CD4-positive, alpha-beta T cell (primary cell): ENCODE measurements at regions not wholly inside any gene's neighbourhood (a gene's known extent, or its start where the extent isn't known, plus 50 kb on each side); places are given as distances from the start of the nearest gene placed in this dataset.

Experiments used
- ATAC-seq: fragments of 200-7000 bp; cut with Tn5 transposase; one replicate; pipeline ENCODE4 v1.10.0; 2022; ENCODE audit warnings: mild to moderate bottlenecking; ENCODE audit not compliant: poor library complexity
- CTCF ChIA-PET: fragments of 350-600 bp; sonication (Branson Sonifier 250); formaldehyde crosslinking; loops from one replicate; lab custom pipeline; 2021; ENCODE audit warnings: antibody characterized with exemption, inconsistent platforms; lab: Charles Lee
- POLR2A ChIA-PET: fragments of 350-600 bp; sonication (Branson Sonifier 250); formaldehyde crosslinking; loops from one replicate; lab custom pipeline; 2021; ENCODE audit warnings: antibody characterized with exemption, inconsistent platforms; lab: Charles Lee
- DNase-seq, 14 experiments: peaks; one replicate each; pipeline ENCODE4 v3.0.0-alpha.2; 2013 to 2020; ENCODE audit warnings: mixed read lengths in 2 of 14
- H3K27ac ChIP-seq, 2 donors: one replicate each; pipeline versions ENCODE4 v1.5.1 to v1.7.0; 2013; ENCODE audit warnings: low read length in 2 of 2, low read depth in 1 of 2, mild to moderate bottlenecking in 1 of 2
- H3K27me3 ChIP-seq, 2 experiments: 1 replicate in 1 of 2; 2 replicates in 1 of 2; pipeline versions ENCODE4 v1.6.1 to v1.7.0; 2013; ENCODE audit warnings: low read length in 2 of 2, control low read depth in 1 of 2, mild to moderate bottlenecking in 1 of 2, moderate library complexity in 1 of 2; ENCODE audit not compliant: insufficient read depth in 2 of 2, control insufficient read depth in 1 of 2
- H3K36me3 ChIP-seq: one replicate; pipeline ENCODE4 v1.6.1; 2013; ENCODE audit warnings: low read length, control low read depth; ENCODE audit not compliant: insufficient read depth
- H3K4me1 ChIP-seq: one replicate; pipeline ENCODE4 v1.6.1; 2013; ENCODE audit warnings: low read length, control low read depth; ENCODE audit not compliant: insufficient read depth
- H3K4me3 ChIP-seq: one replicate; pipeline ENCODE4 v1.5.1; 2013; ENCODE audit warnings: mild to moderate bottlenecking, low read length, moderate library complexity
- H3K9me3 ChIP-seq, 2 experiments: 1 replicate in 1 of 2; 2 replicates in 1 of 2; pipeline versions ENCODE4 v1.6.1 to v1.7.0; 2013; ENCODE audit warnings: low read length in 2 of 2, mild to moderate bottlenecking in 2 of 2, control low read depth in 1 of 2, moderate library complexity in 1 of 2; ENCODE audit not compliant: control insufficient read depth in 1 of 2, insufficient read depth in 1 of 2
- H3K27ac Mint-ChIP-seq: one replicate; pipeline ENCODE4 v1.8.0; 2020; ENCODE audit warnings: mixed read lengths
- H3K27me3 Mint-ChIP-seq: one replicate; pipeline ENCODE4 v1.8.0; 2021; ENCODE audit warnings: mixed read lengths
- H3K36me3 Mint-ChIP-seq: one replicate; pipeline ENCODE4 v1.8.0; 2021; ENCODE audit warnings: low read depth, mixed read lengths
- H3K4me1 Mint-ChIP-seq: one replicate; pipeline ENCODE4 v1.8.0; 2021; ENCODE audit warnings: low read depth, mixed read lengths
- H3K4me3 Mint-ChIP-seq: one replicate; pipeline ENCODE4 v1.8.0; 2020; ENCODE audit warnings: mild to moderate bottlenecking, mixed read lengths
- H3K9me3 Mint-ChIP-seq: one replicate; pipeline ENCODE4 v1.8.0; 2020; ENCODE audit warnings: mixed read lengths
- intact Hi-C, 2 experiments: fragments of 100-400 bp; cut with DNase I in 1 of 2; cut with micrococcal nuclease in 1 of 2; formaldehyde crosslinking; loops; one replicate each; pipeline versions ENCODE4 v1.15.1 to v1.9.0; 2023 to 2025; cut with DNase I, micrococcal nuclease
- TF ChIP-seq, protein P1 (sequence below): fragments of 200-600 bp; IDR thresholded peaks from one replicate; pipeline ENCODE4 v1.8.0; 2022; ENCODE audit warnings: antibody characterized with exemption, mild to moderate bottlenecking

DNA sequence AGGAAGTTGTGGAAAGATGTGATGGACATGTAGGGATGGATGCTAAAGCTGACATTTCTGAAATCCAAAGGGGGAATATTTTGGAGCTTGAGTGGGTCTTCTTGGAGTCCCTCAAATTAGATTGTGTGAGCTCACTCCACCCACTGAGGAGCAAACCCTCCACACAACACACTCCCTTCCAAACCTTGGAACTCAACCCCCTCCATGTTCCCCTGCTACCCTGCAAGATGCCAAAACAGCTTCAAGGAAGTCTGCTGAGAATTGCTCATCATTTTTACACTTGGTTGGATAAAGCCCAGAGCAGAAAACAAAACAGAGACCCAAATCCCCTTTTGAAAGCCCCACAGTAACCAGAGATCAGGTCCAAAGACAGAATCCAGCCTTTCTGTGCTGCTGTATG is 103.3 kb upstream of the ERCC4 start:
- intact Hi-C loops, result no loop called here
- CTCF ChIA-PET, result no interaction called here
- no peak overlapping the region for H3K27ac Mint-ChIP-seq
- H3K4me3 ChIP-seq, result no peak overlapping the region
- no peak for ATAC-seq
- H3K27me3 ChIP-seq, result no peaks in the 10 kb centered on the region
- H3K27me3 Mint-ChIP-seq, result peaks cover 20% of the 10 kb centered on the region
- no peaks in the 10 kb centered on the region for H3K4me1 Mint-ChIP-seq
- H3K9me3 ChIP-seq, result no peaks in the 10 kb centered on the region
- POLR2A ChIA-PET, result no interaction called here
- H3K36me3 ChIP-seq, result no peaks in the 10 kb centered on the region
- H3K9me3 Mint-ChIP-seq, result peaks cover 2% of the 10 kb centered on the region
- DNase-seq, result no peak
- TF ChIP-seq, protein P1, sequence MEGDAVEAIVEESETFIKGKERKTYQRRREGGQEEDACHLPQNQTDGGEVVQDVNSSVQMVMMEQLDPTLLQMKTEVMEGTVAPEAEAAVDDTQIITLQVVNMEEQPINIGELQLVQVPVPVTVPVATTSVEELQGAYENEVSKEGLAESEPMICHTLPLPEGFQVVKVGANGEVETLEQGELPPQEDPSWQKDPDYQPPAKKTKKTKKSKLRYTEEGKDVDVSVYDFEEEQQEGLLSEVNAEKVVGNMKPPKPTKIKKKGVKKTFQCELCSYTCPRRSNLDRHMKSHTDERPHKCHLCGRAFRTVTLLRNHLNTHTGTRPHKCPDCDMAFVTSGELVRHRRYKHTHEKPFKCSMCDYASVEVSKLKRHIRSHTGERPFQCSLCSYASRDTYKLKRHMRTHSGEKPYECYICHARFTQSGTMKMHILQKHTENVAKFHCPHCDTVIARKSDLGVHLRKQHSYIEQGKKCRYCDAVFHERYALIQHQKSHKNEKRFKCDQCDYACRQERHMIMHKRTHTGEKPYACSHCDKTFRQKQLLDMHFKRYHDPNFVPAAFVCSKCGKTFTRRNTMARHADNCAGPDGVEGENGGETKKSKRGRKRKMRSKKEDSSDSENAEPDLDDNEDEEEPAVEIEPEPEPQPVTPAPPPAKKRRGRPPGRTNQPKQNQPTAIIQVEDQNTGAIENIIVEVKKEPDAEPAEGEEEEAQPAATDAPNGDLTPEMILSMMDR, result no peak
- no peaks in the 10 kb centered on the region for H3K36me3 Mint-ChIP-seq
- no peak overlapping the region for H3K4me3 Mint-ChIP-seq
- H3K4me1 ChIP-seq, result no peaks in the 10 kb centered on the region
- no peak overlapping the region for H3K27ac ChIP-seq

DNA sequence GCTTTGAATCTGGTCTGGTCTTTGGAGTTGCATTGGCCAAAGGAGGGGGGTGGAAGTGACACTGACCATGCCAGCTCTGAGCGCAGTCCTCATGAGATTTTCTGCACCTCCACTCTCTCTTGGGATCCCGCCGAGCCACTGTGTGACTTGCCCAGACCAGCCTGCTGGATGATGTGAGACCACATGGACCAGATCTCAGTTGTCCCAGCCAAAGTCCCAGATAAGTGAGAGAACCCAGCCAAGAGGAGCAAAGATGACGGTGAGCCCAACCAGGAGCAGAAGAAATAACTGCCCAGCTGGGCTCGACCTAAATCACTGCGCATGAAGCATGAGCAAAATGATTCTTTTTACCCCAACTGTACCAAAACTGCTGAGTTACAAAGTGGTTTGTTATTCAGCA is 96.5 kb upstream of the ERCC4 start:
- H3K4me3 Mint-ChIP-seq, result no peak overlapping the region
- H3K27ac Mint-ChIP-seq, result no peak overlapping the region
- H3K36me3 ChIP-seq, result no peaks in the 10 kb centered on the region
- H3K27ac ChIP-seq, result no peak overlapping the region
- H3K9me3 ChIP-seq, result no peaks in the 10 kb centered on the region
- ChIA-PET CTCF (no interaction called here), POLR2A (no interaction called here)
- TF ChIP-seq, protein P1, result no peak
- H3K27me3 Mint-ChIP-seq, result peaks cover 16% of the 10 kb centered on the region
- ATAC-seq, result no peak
- no peak for DNase-seq
- H3K9me3 Mint-ChIP-seq, result no peaks in the 10 kb centered on the region
- no peaks in the 10 kb centered on the region for H3K36me3 Mint-ChIP-seq
- H3K27me3 ChIP-seq, result no peaks in the 10 kb centered on the region
- H3K4me1 Mint-ChIP-seq, result no peaks in the 10 kb centered on the region
- intact Hi-C loops, result no loop called here
- no peak overlapping the region for H3K4me3 ChIP-seq
- no peaks in the 10 kb centered on the region for H3K4me1 ChIP-seq

DNA sequence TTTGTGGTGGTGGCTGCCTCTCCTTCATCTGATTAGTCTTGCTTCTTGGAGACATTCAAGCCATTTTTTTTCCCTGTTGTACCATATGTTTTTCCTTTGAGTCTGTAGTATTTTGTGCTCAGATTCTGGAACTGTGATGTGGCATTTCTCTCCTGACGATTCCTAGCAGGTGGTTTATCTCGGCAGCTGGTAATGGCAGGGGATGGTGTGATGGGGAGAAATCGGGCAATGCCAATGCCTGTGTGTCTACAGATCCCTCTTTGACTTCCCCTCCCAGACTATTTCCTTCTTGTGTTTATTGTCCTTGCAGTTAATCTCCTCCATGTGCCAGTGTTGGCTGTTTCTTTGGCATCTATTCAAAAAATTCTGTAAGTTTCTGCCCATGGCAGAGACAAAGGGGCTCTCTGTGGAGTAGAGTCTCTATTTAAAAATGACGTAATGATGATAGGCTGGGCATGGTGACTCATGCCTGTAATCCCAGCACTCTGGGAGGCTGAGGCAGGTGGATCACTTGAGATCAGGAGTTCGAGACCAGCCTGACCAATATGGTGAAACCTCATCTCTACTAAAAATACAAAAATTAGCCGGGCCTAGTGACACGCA is 90.2 kb upstream of the ERCC4 start:
- ATAC-seq (no peak), DNase-seq (no peak)
- Histone ChIP-seq H3K9me3 (no peaks in the 10 kb centered on the region), H3K36me3 (no peaks in the 10 kb centered on the region), H3K27me3 (no peaks in the 10 kb centered on the region), H3K4me3 (no peak overlapping the region), H3K27ac (no peak overlapping the region), H3K4me1 (no peaks in the 10 kb centered on the region)
- ChIA-PET POLR2A (no interaction called here), CTCF (no interaction called here)
- no peaks in the 10 kb centered on the region for H3K9me3 Mint-ChIP-seq
- H3K27ac Mint-ChIP-seq, result no peak overlapping the region
- H3K27me3 Mint-ChIP-seq, result peaks cover 30% of the 10 kb centered on the region
- no peak overlapping the region for H3K4me3 Mint-ChIP-seq
- intact Hi-C loops, result no loop called here
- H3K4me1 Mint-ChIP-seq, result no peaks in the 10 kb centered on the region
- TF ChIP-seq, protein P1, result no peak
- H3K36me3 Mint-ChIP-seq, result no peaks in the 10 kb centered on the region
